GM13977 (cell line): ENCODE measurements at regions not wholly inside any gene's neighbourhood (a gene's known extent, or its start where the extent isn't known, plus 50 kb on each side); places are given as distances from the start of the nearest gene placed in this dataset.

ENCODE experiments used
- DNase-seq: peaks from one replicate; pipeline ENCODE4 v3.0.0; 2012; ENCODE audit warnings: low spot score
- CTCF ChIP-seq: IDR thresholded peaks from 2 replicates; pipeline ENCODE4 v1.5.1; 2012; ENCODE audit warnings: mild to moderate bottlenecking, control low read depth; ENCODE audit not compliant: insufficient read depth; ENCODE audit errors: extremely low read depth, missing control alignments
- in situ Hi-C: fragments of 300-500 bp; cut with MboI; formaldehyde crosslinking; loops from one replicate; pipeline ENCODE4 v1.12.0; 2022; ENCODE audit warnings: low sequenced_read_pairs, low pct_unique_long_range_greater_than_20kb, mixed read lengths, inconsistent platforms; ENCODE audit not compliant: unreplicated experiment

GRCh38 chr9:38251036-38251860 is 141.3 kb upstream of the ALDH1B1 start:
- no peak for TF ChIP-seq CTCF
- DNase-seq, result peak; percentile 1
- in situ Hi-C loops, result no loop called here

GRCh38 chr9:38250279-38251035 is 142.0 kb upstream of the ALDH1B1 start:
- TF ChIP-seq CTCF, result no peak
- DNase-seq, result peak; percentile 1
- in situ Hi-C loops, result no loop called here

GRCh38 chr9:38249587-38250210 is 142.8 kb upstream of the ALDH1B1 start:
- in situ Hi-C loops, result no loop called here
- no peak for TF ChIP-seq CTCF
- DNase-seq, result no peak

GRCh38 chr9:38249049-38249448 is 143.5 kb upstream of the ALDH1B1 start:
- TF ChIP-seq CTCF, result no peak
- in situ Hi-C loops, result no loop called here
- no peak for DNase-seq

- DNase-seq, result no peak
- in situ Hi-C loops, result no loop called here
- no peak for TF ChIP-seq CTCF
Measured at GRCh38 chr9:38246833-38247232, 145.7 kb upstream of the ALDH1B1 start.

GRCh38 chr9:38244971-38245370 is 147.5 kb upstream of the ALDH1B1 start:
- in situ Hi-C loops, result no loop called here

More at GRCh38 chr9:38244971-38245370, 147.5 kb upstream of the ALDH1B1 start:
- DNase-seq, result no peak
- TF ChIP-seq CTCF, result no peak
